ENCODE measurements at regions not wholly inside any gene's neighbourhood (a gene's known extent, or its start where the extent isn't known, plus 50 kb on each side); places are given as distances from the start of the nearest gene placed in this dataset.

DNA sequence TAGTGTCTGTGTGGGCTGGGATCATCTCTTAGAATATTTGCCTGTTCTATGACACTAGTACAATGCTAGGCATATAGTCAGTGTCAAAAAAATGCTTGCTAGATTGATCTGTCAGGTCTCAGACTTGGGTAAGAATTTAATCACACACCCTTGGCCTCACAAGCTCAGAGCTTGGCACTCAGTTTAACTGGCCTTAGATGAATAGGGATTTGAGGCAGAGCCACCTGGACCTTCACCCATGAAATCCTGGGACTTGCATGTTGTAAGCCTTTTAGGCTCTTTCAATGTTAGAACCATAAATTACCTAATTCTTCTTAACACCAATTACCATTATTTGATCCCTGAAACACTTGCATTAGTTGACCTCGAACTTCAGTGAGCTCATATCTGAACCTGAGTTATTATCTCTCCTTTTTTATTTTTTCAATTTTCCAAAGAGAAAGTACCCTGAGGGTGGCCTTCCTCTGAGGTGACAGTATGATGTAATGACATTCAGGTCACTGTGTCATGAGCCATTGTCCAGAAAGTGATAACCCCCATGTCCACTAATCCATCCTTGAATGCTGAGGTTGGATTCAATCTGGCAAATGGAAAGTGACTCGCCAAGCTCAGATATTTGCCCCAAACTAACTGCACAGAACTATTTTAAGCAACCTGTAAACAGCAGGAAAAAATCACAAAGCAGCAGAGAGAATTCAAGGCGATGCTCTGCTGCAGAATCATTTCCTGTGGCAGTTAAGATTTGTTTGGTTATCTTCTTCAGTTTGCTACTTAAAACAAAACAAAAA lies 615.2 kb upstream of the NR2F2 start:
- DNase-seq (ENCODE audit: low read depth, low spot score) (no peak), FAIRE-seq (no peak)
- Histone ChIP-seq H3K4me2 (ENCODE audit: control insufficient read depth, extremely low read depth, insufficient read depth, low read depth, low read length) (no peak overlapping the region), H3K79me2 (ENCODE audit: control insufficient read depth, insufficient read depth, low read length) (no peaks in the 10 kb centered on the region), H3K4me3 (ENCODE audit: control insufficient read depth in 2 of 3, extremely low read depth in 1 of 3, insufficient read depth in 2 of 3, low read depth in 1 of 3, low read length in 3 of 3) (no peak overlapping the region), H3K36me3 (ENCODE audit: control insufficient read depth in 2 of 2, extremely low read depth in 1 of 2, insufficient read depth in 2 of 2, low read length in 2 of 2) (no peaks in the 10 kb centered on the region), H2AFZ (ENCODE audit: control insufficient read depth, low read length) (no peak overlapping the region), H3K9me1 (ENCODE audit: control insufficient read depth, extremely low read depth, insufficient read depth, low read length) (no peaks in the 10 kb centered on the region), H4K20me1 (ENCODE audit: control insufficient read depth, extremely low read depth, insufficient read depth, low read length) (no peaks in the 10 kb centered on the region), H3K27ac (ENCODE audit: control insufficient read depth, insufficient read depth, low read length) (no peak overlapping the region), H3K9me3 (ENCODE audit: control insufficient read depth, low read depth, low read length) (no peaks in the 10 kb centered on the region), H3K4me1 (ENCODE audit: control insufficient read depth, extremely low read depth, insufficient read depth, low read length) (no peaks in the 10 kb centered on the region), H3K27me3 (ENCODE audit: control insufficient read depth, extremely low read depth, insufficient read depth, low read length) (no peaks in the 10 kb centered on the region), H3K9ac (ENCODE audit: control insufficient read depth, extremely low read depth, insufficient read depth, low read length) (no peak overlapping the region)
- dilution Hi-C loops (cut with MboI; ENCODE audit: extremely low pct_ligation_motif_present, low sequenced_read_pairs), result no loop called here
- TF ChIP-seq EZH2 (IDR thresholded peaks at IDR 0.05; ENCODE audit: low read length), result no peak
- TF ChIP-seq, protein P1, sequence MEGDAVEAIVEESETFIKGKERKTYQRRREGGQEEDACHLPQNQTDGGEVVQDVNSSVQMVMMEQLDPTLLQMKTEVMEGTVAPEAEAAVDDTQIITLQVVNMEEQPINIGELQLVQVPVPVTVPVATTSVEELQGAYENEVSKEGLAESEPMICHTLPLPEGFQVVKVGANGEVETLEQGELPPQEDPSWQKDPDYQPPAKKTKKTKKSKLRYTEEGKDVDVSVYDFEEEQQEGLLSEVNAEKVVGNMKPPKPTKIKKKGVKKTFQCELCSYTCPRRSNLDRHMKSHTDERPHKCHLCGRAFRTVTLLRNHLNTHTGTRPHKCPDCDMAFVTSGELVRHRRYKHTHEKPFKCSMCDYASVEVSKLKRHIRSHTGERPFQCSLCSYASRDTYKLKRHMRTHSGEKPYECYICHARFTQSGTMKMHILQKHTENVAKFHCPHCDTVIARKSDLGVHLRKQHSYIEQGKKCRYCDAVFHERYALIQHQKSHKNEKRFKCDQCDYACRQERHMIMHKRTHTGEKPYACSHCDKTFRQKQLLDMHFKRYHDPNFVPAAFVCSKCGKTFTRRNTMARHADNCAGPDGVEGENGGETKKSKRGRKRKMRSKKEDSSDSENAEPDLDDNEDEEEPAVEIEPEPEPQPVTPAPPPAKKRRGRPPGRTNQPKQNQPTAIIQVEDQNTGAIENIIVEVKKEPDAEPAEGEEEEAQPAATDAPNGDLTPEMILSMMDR (optimal IDR thresholded peaks at IDR 0.05 in 1 of 3, IDR thresholded peaks at IDR 0.05 in 1 of 3, conservative IDR thresholded peaks at IDR 0.05 in 1 of 3; ENCODE audit: extremely low read depth in 1 of 3, insufficient read depth in 2 of 3, low read length in 3 of 3), result no peak

DNA sequence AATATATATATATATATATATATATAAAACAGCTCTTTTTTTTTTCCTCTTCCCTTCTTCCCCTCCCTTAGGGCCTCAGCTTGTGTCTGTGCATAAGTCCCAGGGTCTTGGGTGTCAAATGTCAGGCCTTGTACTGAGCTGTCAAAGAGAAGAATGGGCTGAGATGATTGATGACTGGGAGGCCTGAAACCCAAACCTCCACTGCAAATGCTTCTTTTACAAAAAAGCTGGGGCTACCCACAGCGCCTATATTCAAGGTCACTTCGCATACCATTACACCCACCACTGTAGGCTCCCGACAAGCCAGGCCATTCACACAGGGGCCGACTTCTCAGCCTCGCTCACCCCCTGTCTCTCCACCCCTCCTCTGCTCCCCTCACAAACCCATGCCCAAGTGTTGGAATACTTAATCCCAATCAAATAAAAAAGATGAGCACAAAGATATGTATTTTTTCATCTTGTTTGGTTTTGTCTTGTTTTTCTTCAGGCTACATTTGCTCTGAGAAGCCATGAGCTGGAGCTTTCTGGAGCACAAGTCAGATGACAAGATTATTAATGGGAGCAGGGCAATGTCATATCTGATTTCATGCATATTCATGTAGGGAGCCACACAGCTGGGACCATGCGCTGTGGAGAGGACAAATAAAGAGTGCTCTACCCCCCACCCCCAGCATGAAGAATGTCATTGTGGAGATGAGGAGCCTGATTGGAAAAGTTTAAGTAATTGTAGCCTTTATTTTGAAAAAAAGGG lies 614.4 kb upstream of the NR2F2 start:
- Histone ChIP-seq H3K9me1 (ENCODE audit: control insufficient read depth, extremely low read depth, insufficient read depth, low read length) (no peaks in the 10 kb centered on the region), H3K4me1 (ENCODE audit: control insufficient read depth, extremely low read depth, insufficient read depth, low read length) (no peaks in the 10 kb centered on the region), H3K4me3 (ENCODE audit: control insufficient read depth in 2 of 3, extremely low read depth in 1 of 3, insufficient read depth in 2 of 3, low read depth in 1 of 3, low read length in 3 of 3) (no peak overlapping the region), H3K27me3 (ENCODE audit: control insufficient read depth, extremely low read depth, insufficient read depth, low read length) (no peaks in the 10 kb centered on the region), H3K4me2 (ENCODE audit: control insufficient read depth, extremely low read depth, insufficient read depth, low read depth, low read length) (no peak overlapping the region), H2AFZ (ENCODE audit: control insufficient read depth, low read length) (no peak overlapping the region), H3K27ac (ENCODE audit: control insufficient read depth, insufficient read depth, low read length) (no peak overlapping the region), H3K36me3 (ENCODE audit: control insufficient read depth in 2 of 2, extremely low read depth in 1 of 2, insufficient read depth in 2 of 2, low read length in 2 of 2) (no peaks in the 10 kb centered on the region), H3K9me3 (ENCODE audit: control insufficient read depth, low read depth, low read length) (no peaks in the 10 kb centered on the region), H3K79me2 (ENCODE audit: control insufficient read depth, insufficient read depth, low read length) (no peaks in the 10 kb centered on the region), H3K9ac (ENCODE audit: control insufficient read depth, extremely low read depth, insufficient read depth, low read length) (no peak overlapping the region), H4K20me1 (ENCODE audit: control insufficient read depth, extremely low read depth, insufficient read depth, low read length) (no peaks in the 10 kb centered on the region)
- dilution Hi-C loops (cut with MboI; ENCODE audit: extremely low pct_ligation_motif_present, low sequenced_read_pairs), result no loop called here
- no peak for DNase-seq (ENCODE audit: low read depth, low spot score)
- FAIRE-seq, result no peak
- TF ChIP-seq, protein P1 (optimal IDR thresholded peaks at IDR 0.05 in 1 of 3, IDR thresholded peaks at IDR 0.05 in 1 of 3, conservative IDR thresholded peaks at IDR 0.05 in 1 of 3; ENCODE audit: extremely low read depth in 1 of 3, insufficient read depth in 2 of 3, low read length in 3 of 3), result no peak
- TF ChIP-seq EZH2 (IDR thresholded peaks at IDR 0.05; ENCODE audit: low read length), result no peak

Measured in keratinocyte (primary cell).